K562 (cell line): ENCODE measurements at regions not wholly inside any gene's neighbourhood (a gene's known extent, or its start where the extent isn't known, plus 50 kb on each side); places are given as distances from the start of the nearest gene placed in this dataset.

Experiments used
- ATAC-seq: fragments of 200-7000 bp; cut with Tn5 transposase; 3 replicates; pipeline ENCODE4 v1.9.1; 2020; ENCODE audit warnings: moderate library complexity
- BruUV-seq: library from RNA; stranded (reverse); fragments of 400-500 nt; replicated peaks from 2 replicates; lab custom pipeline; 2021; lab: Mats Ljungman, UMichigan
- CTCF ChIA-PET: fragments of 300-600 bp; formaldehyde crosslinking; extraction: SDS; loops from one replicate; lab custom pipeline; 2021; ENCODE audit warnings: low intra/inter-chr PET ratio; lab: Yijun Ruan, JAX
- POLR2A ChIA-PET: fragments of 300-600, 350-650 bp; sonication (Branson Sonifier 250); formaldehyde crosslinking; extraction: SDS; loops from one replicate; lab custom pipeline; 2021; ENCODE audit warnings: antibody characterized with exemption, inconsistent platforms; lab: Yijun Ruan, JAX
- DNase-seq, 4 experiments: peaks; one replicate each; pipeline versions ENCODE4 v3.0.0 to v3.0.0-alpha.2; 2011 to 2018; ENCODE audit warnings: low spot score in 3 of 4, mixed read lengths in 3 of 4; ENCODE audit errors: extremely low read depth in 1 of 4
- FAIRE-seq: peaks from 2 replicates; lab custom pipeline; 2011; peaks lifted over from hg19 to GRCh38; lab: Jason Lieb, UNC
- H2AFZ ChIP-seq: 2 replicates; pipeline ENCODE4 v1.6.0; 2011; ENCODE audit warnings: low read depth, low read length, control low read depth, inconsistent platforms
- H3K27ac ChIP-seq: fragments of 200-600 bp; 3 replicates; pipeline ENCODE4 v1.8.0; 2011; ENCODE audit warnings: low read depth, mild to moderate bottlenecking, control low read depth, inconsistent platforms, low read length, moderate library complexity, mixed read lengths; ENCODE audit errors: extremely low read depth
- H3K27me3 ChIP-seq, 2 experiments: fragments of 300-600 bp in 1 of 2; 2 replicates in 1 of 2; 3 replicates in 1 of 2; pipeline versions ENCODE4 v1.6.0 to v1.8.0; 2011; ENCODE audit warnings: inconsistent platforms in 2 of 2, low read length in 2 of 2, mild to moderate bottlenecking in 1 of 2, mixed read lengths in 1 of 2, moderate library complexity in 1 of 2; ENCODE audit not compliant: control insufficient read depth in 2 of 2, insufficient read depth in 2 of 2
- H3K36me3 ChIP-seq: fragments of 300-600 bp; 3 replicates; pipeline ENCODE4 v1.8.0; 2011; ENCODE audit warnings: mild to moderate bottlenecking, low read length, inconsistent platforms; ENCODE audit not compliant: control insufficient read depth, insufficient read depth
- H3K4me1 ChIP-seq, 2 experiments: fragments of 200-600 bp in 1 of 2; replicated peaks in 1 of 2; 2 replicates in 1 of 2; 3 replicates in 1 of 2; pipeline versions ENCODE4 v1.5.1 to v1.8.0; 2011; ENCODE audit warnings: inconsistent platforms in 2 of 2, low read length in 2 of 2, mild to moderate bottlenecking in 1 of 2, mixed read lengths in 1 of 2, moderate library complexity in 1 of 2; ENCODE audit not compliant: control insufficient read depth in 2 of 2, insufficient read depth in 2 of 2
- H3K4me2 ChIP-seq: 2 replicates; pipeline ENCODE4 v1.6.1; 2011; ENCODE audit warnings: low read length, control low read depth, inconsistent platforms, mixed read lengths; ENCODE audit not compliant: insufficient read depth
- H3K4me3 ChIP-seq: fragments of 200-600 bp; sonication (generic), shearing (Covaris generic); 2 replicates; pipeline ENCODE4 v1.5.1; 2016; ENCODE audit warnings: control low read depth, inconsistent platforms
- H3K79me2 ChIP-seq: fragments of 200-600 bp; 3 replicates; pipeline ENCODE4 v1.8.0; 2011; ENCODE audit warnings: low read length, inconsistent platforms; ENCODE audit not compliant: control insufficient read depth, insufficient read depth
- H3K9ac ChIP-seq, 2 experiments: 2 replicates each; pipeline versions ENCODE4 v1.6.0 to v1.6.1; 2011; ENCODE audit warnings: low read depth in 2 of 2, low read length in 2 of 2, control low read depth in 1 of 2, inconsistent platforms in 1 of 2, mild to moderate bottlenecking in 1 of 2, mixed read lengths in 1 of 2; ENCODE audit not compliant: insufficient read depth in 1 of 2
- H3K9me1 ChIP-seq: one replicate; pipeline ENCODE4 v1.6.0; 2011; ENCODE audit warnings: inconsistent platforms, mild to moderate bottlenecking, low read length, moderate library complexity; ENCODE audit not compliant: control insufficient read depth, insufficient read depth
- H3K9me3 ChIP-seq: replicated peaks from 2 replicates; pipeline ENCODE4 v1.5.1; 2011; ENCODE audit warnings: low read depth, low read length, inconsistent platforms; ENCODE audit not compliant: control insufficient read depth, insufficient read depth
- H4K20me1 ChIP-seq: replicated peaks from 2 replicates; pipeline ENCODE4 v1.6.1; 2011; ENCODE audit warnings: low read length, inconsistent platforms, mixed read lengths; ENCODE audit not compliant: control insufficient read depth, insufficient read depth
- CHD7 ChIP-seq: fragments of 200-600 bp; sonication (generic); IDR thresholded peaks from one replicate; pipeline ENCODE4 v1.6.1; 2012; ENCODE audit warnings: mild to moderate bottlenecking, low read depth, low read length, inconsistent platforms
- DACH1 ChIP-seq: fragments of 450-650 bp; IDR thresholded peaks from 2 replicates; pipeline ENCODE4 v1.6.1; 2018; ENCODE audit not compliant: partially characterized antibody
- HNRNPL ChIP-seq: fragments of 200-400 bp; formaldehyde crosslinking; IDR thresholded peaks from 2 replicates; pipeline ENCODE4 v1.6.1; 2017; ENCODE audit warnings: low read depth, mild to moderate bottlenecking, low read length
- KLF6 ChIP-seq: fragments of 250-450 bp; sonication (Bioruptor Pico); IDR thresholded peaks from 2 replicates; pipeline ENCODE4 v1.4.0; 2020; ENCODE audit warnings: mild to moderate bottlenecking, moderate library complexity, borderline replicate concordance
- RUNX1 ChIP-seq: sonication (generic); IDR thresholded peaks from 2 replicates; pipeline ENCODE4 v1.6.1; 2016; ENCODE audit warnings: antibody characterized with exemption, low read depth
- WGBS: fragments of 100-300 bp; shearing (Covaris generic); methylation state at CpG from one replicate; pipeline ENCODE4 v1.1.6; 2016; ENCODE audit warnings: low coverage, mixed read lengths; ENCODE audit not compliant: insufficient coverage; ENCODE audit errors: missing lambda C conversion rate; 5-methylcytosine and 5-hydroxymethylcytosine counted together
- in situ Hi-C: fragments of 300-500 bp; cut with MboI; formaldehyde crosslinking; loops from 4 replicates; pipeline ENCODE4 v1.15.0; 2018; ENCODE audit warnings: inconsistent platforms, mixed read lengths
- intact Hi-C: fragments of 100-400 bp; cut with micrococcal nuclease; formaldehyde crosslinking; loops from 2 replicates; pipeline ENCODE4 v1.14.2; 2022

- Histone ChIP-seq H3K4me3 (no peak overlapping the region), H3K4me2 (no peak overlapping the region), H3K9me3 (peaks cover 1% of the 10 kb centered on the region; the same call in 1 of the 2 replicates), H4K20me1 (no peaks in the 10 kb centered on the region), H3K9me1 (no peaks in the 10 kb centered on the region), H3K9ac (no peak overlapping the region), H3K79me2 (no peaks in the 10 kb centered on the region), H3K4me1 (no peaks in the 10 kb centered on the region), H3K27ac (no peak overlapping the region), H2AFZ (no peak overlapping the region), H3K27me3 (no peaks in the 10 kb centered on the region), H3K36me3 (no peaks in the 10 kb centered on the region)
- FAIRE-seq, result no peak
- WGBS, result 0% methylated on average over 3 of the region's 3 CpGs
- in situ Hi-C loops, result no loop called here
- DNase-seq, result no peak
- ChIA-PET CTCF (no interaction called here), POLR2A (no interaction called here)
- TF ChIP-seq RUNX1 (no peak), CHD7 (no peak), HNRNPL (no peak), DACH1 (no peak), KLF6 (CRISPR knock-in tag) (no peak)
- intact Hi-C loops, result no loop called here
- BruUV-seq, result no TSS peak
- ATAC-seq, result no peak
Observed at GRCh38 chr2:164090533-164090932, 354.7 kb upstream of the FIGN start.
